Skin epidermis (tissue), 12 donors: ENCODE measurements at regions not wholly inside any gene's neighbourhood (a gene's known extent, or its start where the extent isn't known, plus 50 kb on each side); places are given as distances from the start of the nearest gene placed in this dataset.
"Not testable (repeated sequence)": the region's sequence is repeated elsewhere in the genome, so short reads cannot be mapped to it uniquely, and the experiment has no call there.

ENCODE experiments used
- H3K27ac ChIP-seq, 21 experiments: fragments of 200-600 bp; sonication (generic) in 11 of 21; one replicate each; pipeline ENCODE4 v1.5.0; 2020; ENCODE audit warnings: mild to moderate bottlenecking in 3 of 21, inconsistent platforms in 2 of 21, moderate library complexity in 2 of 21
- H3K4me3 ChIP-seq, 7 experiments: fragments of 200-600 bp; sonication (generic) in 2 of 7; one replicate each; pipeline ENCODE4 v1.5.0; 2020; ENCODE audit warnings: inconsistent platforms in 2 of 7, mild to moderate bottlenecking in 2 of 7, moderate library complexity in 1 of 7

GRCh38 chr5:160479220-160479619 is 57.6 kb downstream of the PTTG1 start:
- peak overlapping the region in 7 of 21 experiments; percentile 12 to 86 (median 30) for H3K27ac ChIP-seq

GRCh38 chr5:160479926-160480325 is 58.3 kb downstream of the PTTG1 start:
- Histone ChIP-seq H3K27ac (peak overlapping the region in 6 of 21 experiments; percentile 12 to 86 (median 32)), H3K4me3 (no peak overlapping the region)

More at GRCh38 chr5:160479220-160479619, 57.6 kb downstream of the PTTG1 start:
- H3K4me3 ChIP-seq: no peak overlapping the region

- Histone ChIP-seq H3K27ac (peak overlapping the region in 5 of 21 experiments; percentile 12 to 86 (median 34)), H3K4me3 (no peak overlapping the region)
Measured at GRCh38 chr5:160480652-160481051, 59.0 kb downstream of the PTTG1 start.

GRCh38 chr5:160484678-160485077 is 63.0 kb downstream of the PTTG1 start:
- H3K4me3 ChIP-seq: no peak overlapping the region

GRCh38 chr5:160485364-160485969 is 63.8 kb downstream of the PTTG1 start:
- H3K27ac ChIP-seq: peak overlapping the region in 6 of 21 experiments; percentile 21 to 63 (median 39)
- no peak overlapping the region for H3K4me3 ChIP-seq

More at GRCh38 chr5:160484678-160485077, 63.0 kb downstream of the PTTG1 start:
- peak overlapping the region in 2 of 21 experiments; percentile 40 to 63 for H3K27ac ChIP-seq

- Histone ChIP-seq H3K27ac (peak overlapping the region in 5 of 21 experiments; percentile 32 to 63 (median 40)), H3K4me3 (no peak overlapping the region)
Measured at GRCh38 chr5:160486573-160486972, 64.9 kb downstream of the PTTG1 start.

- H3K27ac ChIP-seq: peak overlapping the region in 2 of 21 experiments; percentile 9 to 48
- H3K4me3 ChIP-seq: no peak overlapping the region
Measured at GRCh38 chr5:160488394-160489325, 67.0 kb downstream of the PTTG1 start.

- Histone ChIP-seq H3K27ac (no peak overlapping the region), H3K4me3 (no peak overlapping the region)
Measured at GRCh38 chr5:160491438-160491837, 69.8 kb downstream of the PTTG1 start.

GRCh38 chr5:160492565-160492964 is 70.9 kb downstream of the PTTG1 start:
- Histone ChIP-seq H3K27ac (no peak overlapping the region), H3K4me3 (no peak overlapping the region)

GRCh38 chr5:160493806-160494338 is 72.2 kb downstream of the PTTG1 start:
- no peak overlapping the region for H3K27ac ChIP-seq
- H3K4me3 ChIP-seq: no peak overlapping the region

- H3K4me3 ChIP-seq: no peak overlapping the region
- no peak overlapping the region for H3K27ac ChIP-seq
Measured at GRCh38 chr5:160494451-160494850, 72.8 kb downstream of the PTTG1 start.

- Histone ChIP-seq H3K27ac (no peak overlapping the region), H3K4me3 (no peak overlapping the region)
Measured at GRCh38 chr5:160496334-160496733, 74.7 kb downstream of the PTTG1 start.

GRCh38 chr5:160496784-160497183 is 75.1 kb downstream of the PTTG1 start:
- no peak overlapping the region for H3K4me3 ChIP-seq
- no peak overlapping the region for H3K27ac ChIP-seq

- no peak overlapping the region for H3K27ac ChIP-seq
- no peak overlapping the region for H3K4me3 ChIP-seq
Measured at GRCh38 chr5:160497878-160498277, 76.2 kb downstream of the PTTG1 start.

GRCh38 chr5:160498441-160499043 is 76.9 kb downstream of the PTTG1 start:
- H3K4me3 ChIP-seq, H3K27ac ChIP-seq: not testable (repeated sequence)

- Histone ChIP-seq H3K4me3 (no peak overlapping the region), H3K27ac (peak overlapping the region in 1 of 21 experiments; percentile 32)
Measured at GRCh38 chr5:160500786-160501779, 79.4 kb downstream of the PTTG1 start.

GRCh38 chr5:160504906-160505305 is 83.3 kb downstream of the PTTG1 start:
- Histone ChIP-seq H3K4me3 (no peak overlapping the region), H3K27ac (peak overlapping the region in 1 of 21 experiments; percentile 73)

GRCh38 chr5:160506006-160507004 is 84.7 kb downstream of the PTTG1 start:
- no peak overlapping the region for H3K4me3 ChIP-seq
- peak overlapping the region in 13 of 21 experiments; percentile 17 to 81 (median 43) for H3K27ac ChIP-seq
